HEK293T (cell line): ENCODE measurements at regions not wholly inside any gene's neighbourhood (a gene's known extent, or its start where the extent isn't known, plus 50 kb on each side); places are given as distances from the start of the nearest gene placed in this dataset.

ENCODE experiments used
- CTCF ChIA-PET: fragments of 350-600 bp; formaldehyde crosslinking; extraction: SDS; loops from one replicate; lab custom pipeline; 2021; ENCODE audit warnings: antibody characterized with exemption, inconsistent platforms; lab: Yijun Ruan, JAX
- POLR2A ChIA-PET: fragments of 350-600 bp; formaldehyde crosslinking; extraction: SDS; loops from one replicate; lab custom pipeline; 2020; ENCODE audit warnings: antibody characterized with exemption, inconsistent platforms; lab: Yijun Ruan, JAX
- DNase-seq: peaks from one replicate; pipeline ENCODE4 v3.0.0; 2012; ENCODE audit warnings: mixed read lengths; ENCODE audit errors: extremely low spot score
- ARNT ChIP-seq: fragments of 450-650 bp; IDR thresholded peaks from 2 replicates; pipeline ENCODE4 v1.6.1; 2017; ENCODE audit warnings: mild to moderate bottlenecking
- BHLHE40 ChIP-seq: fragments of 450-650 bp; IDR thresholded peaks from 2 replicates; pipeline ENCODE4 v1.6.1; 2016; ENCODE audit warnings: mild to moderate bottlenecking, moderate library complexity, borderline replicate concordance
- CTBP1 ChIP-seq: fragments of 450-650 bp; IDR thresholded peaks from 2 replicates; pipeline ENCODE4 v1.6.1; 2016; ENCODE audit warnings: borderline replicate concordance
- ELF4 ChIP-seq: fragments of 450-650 bp; IDR thresholded peaks from 2 replicates; pipeline ENCODE4 v1.6.1; 2017; ENCODE audit warnings: antibody characterized with exemption
- FOXA1 ChIP-seq: fragments of 450-650 bp; IDR thresholded peaks from 2 replicates; pipeline ENCODE4 v1.6.1; 2016; ENCODE audit warnings: mild to moderate bottlenecking
- FOXK2 ChIP-seq: fragments of 450-650 bp; IDR thresholded peaks from 2 replicates; pipeline ENCODE4 v1.6.1; 2016; ENCODE audit warnings: mild to moderate bottlenecking
- FOXM1 ChIP-seq: fragments of 450-650 bp; IDR thresholded peaks from 2 replicates; pipeline ENCODE4 v1.6.1; 2017; ENCODE audit warnings: mild to moderate bottlenecking, borderline replicate concordance
- HDGF ChIP-seq: fragments of 450-650 bp; IDR thresholded peaks from 2 replicates; pipeline ENCODE4 v1.6.1; 2017; ENCODE audit warnings: antibody characterized with exemption, borderline replicate concordance
- L3MBTL2 ChIP-seq: fragments of 450-650 bp; conservative IDR thresholded peaks from 2 replicates; pipeline ENCODE4 v1.6.1; 2016; ENCODE audit warnings: mild to moderate bottlenecking
- LEF1 ChIP-seq: fragments of 450-650 bp; IDR thresholded peaks from 2 replicates; pipeline ENCODE4 v1.6.1; 2017; ENCODE audit warnings: mild to moderate bottlenecking, borderline replicate concordance
- NFRKB ChIP-seq: fragments of 450-650 bp; IDR thresholded peaks from 2 replicates; pipeline ENCODE4 v1.6.1; 2016; ENCODE audit warnings: mild to moderate bottlenecking, moderate library complexity
- SP1 ChIP-seq: fragments of 450-650 bp; IDR thresholded peaks from 2 replicates; pipeline ENCODE4 v1.6.1; 2017
- SUZ12 ChIP-seq: fragments of 450-650 bp; IDR thresholded peaks from 2 replicates; pipeline ENCODE4 v1.6.1; 2016; ENCODE audit warnings: mild to moderate bottlenecking
- TARDBP ChIP-seq: fragments of 450-650 bp; IDR thresholded peaks from 2 replicates; pipeline ENCODE4 v1.6.1; 2016
- ZNF384 ChIP-seq: fragments of 450-650 bp; IDR thresholded peaks from 2 replicates; pipeline ENCODE4 v1.6.1; 2016
- TF ChIP-seq, protein P1 (sequence below): fragments of 450-650 bp; IDR thresholded peaks from 2 replicates; pipeline ENCODE4 v1.6.1; 2016

GRCh38 chr9:117574099-117574498 lies 130.1 kb upstream of the TLR4 start:
- ChIA-PET CTCF (no interaction called here), POLR2A (no interaction called here)
- DNase-seq, result no peak
- TF ChIP-seq FOXA1 (no peak), ARNT (no peak), L3MBTL2 (no peak), ELF4 (no peak)

- ChIA-PET CTCF (no interaction called here), POLR2A (no interaction called here)
- TF ChIP-seq NFRKB (no peak), ARNT (no peak), SUZ12 (no peak), L3MBTL2 (no peak), ZNF384 (no peak), CTBP1 (no peak), LEF1 (no peak), BHLHE40 (no peak), FOXK2 (no peak), FOXM1 (no peak), SP1 (no peak), FOXA1 (no peak), TARDBP (no peak), ELF4 (no peak)
- TF ChIP-seq, protein P1, sequence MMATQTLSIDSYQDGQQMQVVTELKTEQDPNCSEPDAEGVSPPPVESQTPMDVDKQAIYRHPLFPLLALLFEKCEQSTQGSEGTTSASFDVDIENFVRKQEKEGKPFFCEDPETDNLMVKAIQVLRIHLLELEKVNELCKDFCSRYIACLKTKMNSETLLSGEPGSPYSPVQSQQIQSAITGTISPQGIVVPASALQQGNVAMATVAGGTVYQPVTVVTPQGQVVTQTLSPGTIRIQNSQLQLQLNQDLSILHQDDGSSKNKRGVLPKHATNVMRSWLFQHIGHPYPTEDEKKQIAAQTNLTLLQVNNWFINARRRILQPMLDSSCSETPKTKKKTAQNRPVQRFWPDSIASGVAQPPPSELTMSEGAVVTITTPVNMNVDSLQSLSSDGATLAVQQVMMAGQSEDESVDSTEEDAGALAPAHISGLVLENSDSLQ, result no peak
- no peak for DNase-seq
Measured at GRCh38 chr9:117564839-117565238, 139.4 kb upstream of the TLR4 start.

- CTCF ChIA-PET, result no interaction called here
- TF ChIP-seq FOXA1 (no peak), TARDBP (no peak), SUZ12 (no peak), ARNT (no peak), HDGF (no peak), BHLHE40 (no peak), ELF4 (no peak), ZNF384 (no peak), FOXM1 (no peak), NFRKB (no peak), FOXK2 (no peak), CTBP1 (no peak), SP1 (no peak)
- TF ChIP-seq, protein P1, result no peak
- no peak for DNase-seq
- POLR2A ChIA-PET, result no interaction called here
Measured at GRCh38 chr9:117561761-117562160, 142.4 kb upstream of the TLR4 start.

DNA sequence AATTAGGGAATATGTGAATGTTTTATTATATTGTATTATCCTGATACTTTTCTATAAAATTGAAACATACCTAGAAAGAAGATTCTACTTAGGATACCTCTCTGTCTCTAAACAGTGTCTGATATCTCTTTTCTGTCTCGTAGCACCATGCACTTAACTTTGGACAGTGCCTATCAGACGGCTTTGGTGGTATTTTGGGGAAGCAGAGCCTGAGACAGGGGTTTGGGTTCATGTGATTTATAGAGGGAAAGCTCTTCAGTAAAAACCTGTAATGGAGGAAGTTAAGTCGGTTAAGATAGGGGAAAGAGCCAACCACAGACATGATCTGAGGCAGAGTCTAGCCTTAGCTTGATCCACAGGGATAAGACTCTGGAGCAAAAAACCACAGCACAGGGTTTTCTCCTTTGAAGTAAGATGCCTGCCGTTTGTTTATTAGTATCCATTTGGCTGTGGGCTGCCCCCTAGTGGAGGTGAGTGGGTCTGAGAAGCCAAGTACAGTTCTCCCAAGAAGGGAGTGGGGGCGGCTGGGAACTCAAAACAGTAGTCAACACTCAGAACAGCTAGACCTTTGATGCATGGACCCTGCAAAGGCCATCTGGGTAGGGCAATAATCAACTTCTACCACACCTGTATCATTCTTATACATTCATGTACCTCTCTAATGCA lies 141.2 kb upstream of the ASTN2 start:
- no peak for TF ChIP-seq SUZ12
- TF ChIP-seq, protein P1, result no peak
- no peak for TF ChIP-seq HDGF
- POLR2A ChIA-PET, result no interaction called here
- CTCF ChIA-PET, result interaction anchor here (1.2 kb wide), 1 partner anchor 70 kb away, joined by 5 read pairs; no protein-coding TSS in a partner anchor
- DNase-seq, result peak; percentile 49

GRCh38 chr9:117552811-117553210 lies 138.0 kb upstream of the ASTN2 start:
- DNase-seq, result no peak
- ChIA-PET POLR2A (no interaction called here), CTCF (no interaction called here)
- no peak for TF ChIP-seq TARDBP
- no peak for TF ChIP-seq FOXM1
- no peak for TF ChIP-seq SUZ12
- TF ChIP-seq, protein P1, result no peak
- no peak for TF ChIP-seq FOXA1
- TF ChIP-seq NFRKB, result no peak
- no peak for TF ChIP-seq ZNF384
- TF ChIP-seq FOXK2, result no peak
- TF ChIP-seq HDGF, result no peak
- no peak for TF ChIP-seq CTBP1
- TF ChIP-seq SP1, result no peak

DNA sequence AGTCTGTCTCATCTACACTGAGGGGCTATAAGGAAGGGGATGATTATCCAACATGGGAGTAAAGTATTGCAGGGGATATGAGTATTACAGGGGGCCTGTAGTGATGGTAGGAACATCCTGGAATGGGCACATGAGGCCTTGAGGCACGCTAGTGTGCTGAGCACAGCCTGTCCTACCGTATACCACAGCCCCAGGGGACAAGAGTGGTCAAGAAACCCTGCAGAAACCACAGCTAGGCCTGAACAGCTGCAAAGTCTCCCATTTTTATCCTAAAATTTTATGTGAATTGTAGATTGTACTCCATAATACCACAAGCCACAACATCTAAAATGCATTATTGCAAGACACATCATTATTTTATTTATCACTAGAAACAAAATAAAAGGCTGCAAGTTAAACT lies 136.3 kb upstream of the ASTN2 start:
- CTCF ChIA-PET, result no interaction called here
- POLR2A ChIA-PET, result no interaction called here
- TF ChIP-seq ARNT (no peak), SP1 (no peak), FOXK2 (no peak), BHLHE40 (no peak), TARDBP (no peak), FOXM1 (no peak), L3MBTL2 (no peak), HDGF (no peak), ZNF384 (no peak), NFRKB (no peak)
- DNase-seq, result no peak
